Esophagus squamous epithelium (tissue), 5 donors: ENCODE measurements at regions not wholly inside any gene's neighbourhood (a gene's known extent, or its start where the extent isn't known, plus 50 kb on each side); places are given as distances from the start of the nearest gene placed in this dataset.

Experiments
- DNase-seq: peaks from one replicate; lab custom pipeline; 2025; lab: John Stamatoyannopoulos, UW
- H3K27ac ChIP-seq, 4 donors: fragments of 200-600 bp; sonication (generic); one replicate each; pipeline ENCODE4 v1.5.1; 2016 to 2019; ENCODE audit warnings: mild to moderate bottlenecking in 1 of 4
- H3K27me3 ChIP-seq, 4 donors: fragments of 200-600 bp; sonication (generic); 1 replicate in 3 of 4; 2 replicates in 1 of 4; pipeline versions ENCODE4 v1.5.1 to v1.6.0; 2017 to 2021; ENCODE audit warnings: antibody characterized with exemption in 1 of 4
- H3K36me3 ChIP-seq, 3 donors: fragments of 200-600 bp; sonication (generic); one replicate each; pipeline ENCODE4 v1.5.1; 2016 to 2019
- H3K4me1 ChIP-seq, 3 donors: fragments of 200-600 bp; sonication (generic); one replicate each; pipeline ENCODE4 v1.5.1; 2017 to 2019
- H3K4me3 ChIP-seq, 4 donors: fragments of 200-600 bp; sonication (generic); 1 replicate in 3 of 4; 2 replicates in 1 of 4; pipeline ENCODE4 v1.5.1; 2016 to 2019; ENCODE audit warnings: mild to moderate bottlenecking in 2 of 4, moderate library complexity in 1 of 4
- H3K9me3 ChIP-seq, 3 donors: fragments of 200-600 bp; sonication (generic); one replicate each; pipeline ENCODE4 v1.5.1; 2016 to 2019
- POLR2A ChIP-seq, 4 donors: fragments of 450-650 bp; IDR thresholded peaks; one replicate each; pipeline ENCODE4 v1.6.1; 2017; ENCODE audit warnings: antibody characterized with exemption in 4 of 4, mild to moderate bottlenecking in 4 of 4, moderate library complexity in 3 of 4
- WGBS, 2 donors: methylation state at CpG; one replicate each; pipeline ENCODE4 v1.1.5; 2018; 5-methylcytosine and 5-hydroxymethylcytosine counted together
- intact Hi-C: fragments of 100-400 bp; cut with DNase I; formaldehyde crosslinking; loops from one replicate; pipeline ENCODE4 v1.15.0; 2022
- TF ChIP-seq, protein P1 (sequence below), 6 experiments: fragments of 450-650 bp in 4 of 6; fragments of 200-600 bp in 2 of 6; sonication (generic) in 2 of 6; IDR thresholded peaks; one replicate each; pipeline ENCODE4 v1.5.1; 2016 to 2019; ENCODE audit warnings: antibody characterized with exemption in 6 of 6, mild to moderate bottlenecking in 4 of 6, moderate library complexity in 4 of 6
- donor health status: DM: yes; HTN: yes; CAD: no.

DNA sequence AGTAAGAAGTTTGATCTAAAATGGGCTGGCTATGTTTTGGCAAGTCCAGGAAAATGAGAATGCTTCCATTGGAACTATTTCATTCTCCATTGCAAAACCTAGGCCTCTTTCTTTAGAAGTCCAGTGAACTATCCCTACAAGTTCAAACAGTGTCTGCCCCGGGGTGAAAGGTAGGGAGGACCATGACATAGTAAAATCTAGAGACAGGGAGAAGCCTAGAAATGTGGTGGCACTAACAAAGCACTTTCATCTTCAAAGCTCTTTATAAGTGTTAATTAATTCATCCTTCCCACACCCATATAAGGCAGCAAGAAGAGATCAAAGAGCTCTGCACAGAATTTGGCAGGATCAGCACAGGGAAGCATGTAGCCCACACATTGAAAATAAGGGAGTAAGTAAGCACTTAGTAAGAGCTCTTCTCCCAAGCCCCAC lies 214.5 kb downstream of the IRS1 start:
- 42 to 57% methylated on average over 1 of the region's 1 CpG for WGBS, 2 donors
- no peak for DNase-seq
- H3K27me3 ChIP-seq, result no peaks in the 10 kb centered on the region
- H3K9me3 ChIP-seq, result peaks cover 0 to 29% (median 7%) of the 10 kb centered on the region in 3 donors
- no peak overlapping the region for H3K4me3 ChIP-seq
- no peak for TF ChIP-seq POLR2A (IDR thresholded peaks at IDR 0.05)
- TF ChIP-seq, protein P1, sequence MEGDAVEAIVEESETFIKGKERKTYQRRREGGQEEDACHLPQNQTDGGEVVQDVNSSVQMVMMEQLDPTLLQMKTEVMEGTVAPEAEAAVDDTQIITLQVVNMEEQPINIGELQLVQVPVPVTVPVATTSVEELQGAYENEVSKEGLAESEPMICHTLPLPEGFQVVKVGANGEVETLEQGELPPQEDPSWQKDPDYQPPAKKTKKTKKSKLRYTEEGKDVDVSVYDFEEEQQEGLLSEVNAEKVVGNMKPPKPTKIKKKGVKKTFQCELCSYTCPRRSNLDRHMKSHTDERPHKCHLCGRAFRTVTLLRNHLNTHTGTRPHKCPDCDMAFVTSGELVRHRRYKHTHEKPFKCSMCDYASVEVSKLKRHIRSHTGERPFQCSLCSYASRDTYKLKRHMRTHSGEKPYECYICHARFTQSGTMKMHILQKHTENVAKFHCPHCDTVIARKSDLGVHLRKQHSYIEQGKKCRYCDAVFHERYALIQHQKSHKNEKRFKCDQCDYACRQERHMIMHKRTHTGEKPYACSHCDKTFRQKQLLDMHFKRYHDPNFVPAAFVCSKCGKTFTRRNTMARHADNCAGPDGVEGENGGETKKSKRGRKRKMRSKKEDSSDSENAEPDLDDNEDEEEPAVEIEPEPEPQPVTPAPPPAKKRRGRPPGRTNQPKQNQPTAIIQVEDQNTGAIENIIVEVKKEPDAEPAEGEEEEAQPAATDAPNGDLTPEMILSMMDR (IDR thresholded peaks at IDR 0.05), result no peak
- no peak overlapping the region for H3K27ac ChIP-seq
- H3K36me3 ChIP-seq, result no peaks in the 10 kb centered on the region
- H3K4me1 ChIP-seq, result peaks cover 0 to 3% (median 0%) of the 10 kb centered on the region in 3 donors
- intact Hi-C loops, result no loop called here

DNA sequence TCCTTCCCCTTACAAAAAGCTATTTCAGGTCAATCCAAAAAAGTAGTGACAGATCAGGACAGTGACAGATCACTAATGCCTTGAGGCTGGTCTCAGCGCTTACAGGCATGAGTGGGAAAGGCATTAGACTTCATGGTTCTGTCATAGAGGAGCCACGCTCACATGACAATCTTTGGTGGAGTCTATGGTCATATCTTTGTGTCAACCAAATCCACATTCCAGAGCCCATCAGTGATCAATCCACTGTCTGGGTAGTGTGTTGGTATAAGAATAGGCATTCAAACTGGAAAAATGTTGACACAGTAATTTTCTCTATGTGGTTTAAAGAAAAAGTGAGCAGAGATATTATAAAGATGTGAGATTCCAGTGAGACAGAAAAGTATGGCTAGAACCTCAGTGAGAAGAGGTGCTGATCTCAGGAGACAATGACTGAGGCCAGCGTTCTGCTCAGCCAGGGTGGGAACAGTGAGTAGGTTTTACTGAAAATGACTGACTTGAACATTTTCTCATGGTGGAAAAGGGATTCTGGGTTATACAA lies 215.0 kb downstream of the IRS1 start:
- Histone ChIP-seq H3K4me1 (peaks cover 0 to 3% (median 0%) of the 10 kb centered on the region in 3 donors), H3K27ac (no peak overlapping the region), H3K9me3 (peaks cover 0 to 24% (median 7%) of the 10 kb centered on the region in 3 donors), H3K4me3 (no peak overlapping the region), H3K36me3 (no peaks in the 10 kb centered on the region), H3K27me3 (no peaks in the 10 kb centered on the region)
- DNase-seq, result no peak
- no peak for TF ChIP-seq POLR2A (IDR thresholded peaks at IDR 0.05)
- TF ChIP-seq, protein P1 (IDR thresholded peaks at IDR 0.05), result no peak
- intact Hi-C loops, result no loop called here
- WGBS, 2 donors, result 74 to 92% methylated on average over 3 of the region's 3 CpGs

DNA sequence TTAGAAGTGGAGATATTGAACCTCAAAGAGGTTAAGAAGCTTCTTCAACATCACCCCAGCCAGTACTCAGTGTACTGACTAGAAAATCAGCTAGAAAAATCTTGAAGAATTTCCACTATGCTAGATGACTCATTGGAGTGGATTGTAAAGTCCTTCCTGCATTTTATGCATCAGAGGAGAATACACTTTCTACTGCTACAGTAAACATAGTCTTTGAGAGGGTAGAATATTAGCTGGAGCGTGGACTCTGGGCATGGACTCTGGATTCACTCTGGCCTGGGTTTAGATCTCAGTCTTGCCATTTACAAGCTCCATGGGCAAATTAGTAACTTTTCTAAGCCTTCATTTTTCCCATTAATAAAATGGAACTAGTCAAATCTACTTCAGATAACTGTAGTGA lies 215.9 kb downstream of the IRS1 start:
- no peak for DNase-seq
- Histone ChIP-seq H3K4me1 (peaks cover 0 to 3% (median 0%) of the 10 kb centered on the region in 3 donors), H3K4me3 (no peak overlapping the region), H3K36me3 (no peaks in the 10 kb centered on the region), H3K9me3 (peaks cover 0 to 15% (median under 1%) of the 10 kb centered on the region in 3 donors), H3K27me3 (no peaks in the 10 kb centered on the region), H3K27ac (no peak overlapping the region)
- 13% methylated on average over 1 of the region's 1 CpG for WGBS, 2 donors
- intact Hi-C loops, result no loop called here
- TF ChIP-seq, protein P1 (IDR thresholded peaks at IDR 0.05), result no peak
- no peak for TF ChIP-seq POLR2A (IDR thresholded peaks at IDR 0.05)

DNA sequence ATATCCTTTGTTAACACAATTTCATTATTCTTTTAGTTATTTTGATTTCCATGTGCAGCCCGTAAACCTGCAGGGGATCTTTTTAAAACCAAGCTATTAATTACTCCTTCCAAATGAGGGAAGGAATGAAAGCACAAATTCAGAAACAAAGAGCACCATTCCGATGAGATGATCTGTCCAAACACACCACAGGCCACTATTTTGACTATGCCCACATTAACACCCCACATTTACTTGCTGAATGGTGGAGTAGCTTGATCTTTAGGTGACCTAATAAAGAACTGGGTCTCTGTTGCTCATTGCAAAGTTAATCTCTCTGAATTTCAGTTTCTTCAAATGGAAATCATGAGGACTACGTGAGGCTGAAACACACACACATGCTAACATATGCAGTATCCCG lies 218.0 kb downstream of the IRS1 start:
- no peak overlapping the region for H3K4me3 ChIP-seq
- no peaks in the 10 kb centered on the region for H3K27me3 ChIP-seq
- 57 to 62% methylated on average over 4 of the region's 4 CpGs for WGBS, 2 donors
- no peaks in the 10 kb centered on the region for H3K9me3 ChIP-seq
- TF ChIP-seq, protein P1 (IDR thresholded peaks at IDR 0.05), result no peak
- no peak for TF ChIP-seq POLR2A (IDR thresholded peaks at IDR 0.05)
- H3K36me3 ChIP-seq, result no peaks in the 10 kb centered on the region
- intact Hi-C loops, result no loop called here
- no peak for DNase-seq
- H3K27ac ChIP-seq, result no peak overlapping the region
- peaks cover 0 to 3% (median 0%) of the 10 kb centered on the region in 3 donors for H3K4me1 ChIP-seq

DNA sequence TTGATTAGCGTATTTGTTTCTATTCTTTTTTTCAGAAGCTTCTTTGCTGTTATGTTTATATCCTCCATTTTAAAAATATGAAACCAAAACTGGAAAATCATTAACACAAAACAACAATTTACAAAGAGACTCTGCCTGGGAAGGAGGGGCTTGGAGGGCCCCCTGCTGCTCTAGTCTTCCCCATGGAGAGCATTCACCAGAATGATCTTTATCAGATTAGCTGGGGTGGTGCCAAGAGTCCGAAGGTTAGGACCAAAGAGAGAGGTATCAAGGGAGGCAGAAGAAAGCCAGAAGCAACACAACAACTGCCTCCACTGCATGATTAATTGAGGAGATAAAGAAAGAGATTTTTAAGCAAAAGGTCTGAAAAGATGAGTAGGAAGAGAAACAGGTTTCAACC lies 218.6 kb downstream of the IRS1 start:
- 72 to 77% methylated on average over 2 of the region's 2 CpGs for WGBS, 2 donors
- H3K4me3 ChIP-seq, result no peak overlapping the region
- no peaks in the 10 kb centered on the region for H3K27me3 ChIP-seq
- intact Hi-C loops, result no loop called here
- no peak overlapping the region for H3K27ac ChIP-seq
- no peaks in the 10 kb centered on the region for H3K36me3 ChIP-seq
- peaks cover 0 to 3% (median 0%) of the 10 kb centered on the region in 3 donors for H3K4me1 ChIP-seq
- TF ChIP-seq POLR2A (IDR thresholded peaks at IDR 0.05), result no peak
- TF ChIP-seq, protein P1 (IDR thresholded peaks at IDR 0.05), result no peak
- no peak for DNase-seq
- H3K9me3 ChIP-seq, result no peaks in the 10 kb centered on the region
